ENCODE measurements at regions not wholly inside any gene's neighbourhood (a gene's known extent, or its start where the extent isn't known, plus 50 kb on each side); places are given as distances from the start of the nearest gene placed in this dataset.

GRCh38 chr2:122966461-122966860 lies 1058.6 kb upstream of the CNTNAP5 start:
- DNase-seq (ENCODE audit: low spot score in 2 of 2), result no peak
- H3K4me1 ChIP-seq, result no peaks in the 10 kb centered on the region
- no peak overlapping the region for H3K4me3 ChIP-seq
- peaks cover 3% of the 10 kb centered on the region; the same call in 1 of the 2 replicates for H3K9me3 ChIP-seq
- in situ Hi-C loops (cut with MboI; ENCODE audit: low sequenced_read_pairs), result no loop called here
- H3K27me3 ChIP-seq (ENCODE audit: low read depth), result no peaks in the 10 kb centered on the region
- no peaks in the 10 kb centered on the region for H3K36me3 ChIP-seq (replicated peaks)

- in situ Hi-C loops (cut with MboI; ENCODE audit: low sequenced_read_pairs), result no loop called here
- H3K9me3 ChIP-seq, result no peaks in the 10 kb centered on the region
- no peak for DNase-seq (ENCODE audit: low spot score in 2 of 2)
Observed at GRCh38 chr2:122977580-122977979, 1047.5 kb upstream of the CNTNAP5 start.

GRCh38 chr2:122980671-122981070 lies 1044.4 kb upstream of the CNTNAP5 start:
- Histone ChIP-seq H3K36me3 (replicated peaks) (no peaks in the 10 kb centered on the region), H3K27me3 (ENCODE audit: low read depth) (no peaks in the 10 kb centered on the region), H3K4me3 (no peak overlapping the region), H3K4me1 (no peaks in the 10 kb centered on the region), H3K9me3 (no peaks in the 10 kb centered on the region)
- in situ Hi-C loops (cut with MboI; ENCODE audit: low sequenced_read_pairs), result no loop called here
- DNase-seq (ENCODE audit: low spot score in 2 of 2), result no peak

More at GRCh38 chr2:122977580-122977979, 1047.5 kb upstream of the CNTNAP5 start:
- H3K36me3 ChIP-seq (replicated peaks), result no peaks in the 10 kb centered on the region
- no peaks in the 10 kb centered on the region for H3K4me1 ChIP-seq
- H3K4me3 ChIP-seq, result no peak overlapping the region
- H3K27me3 ChIP-seq (ENCODE audit: low read depth), result no peaks in the 10 kb centered on the region

GRCh38 chr2:122982936-122983335 lies 1042.2 kb upstream of the CNTNAP5 start:
- Histone ChIP-seq H3K36me3 (replicated peaks) (no peaks in the 10 kb centered on the region), H3K4me3 (no peak overlapping the region), H3K27me3 (ENCODE audit: low read depth) (no peaks in the 10 kb centered on the region), H3K4me1 (no peaks in the 10 kb centered on the region), H3K9me3 (no peaks in the 10 kb centered on the region)
- in situ Hi-C loops (cut with MboI; ENCODE audit: low sequenced_read_pairs), result no loop called here
- DNase-seq (ENCODE audit: low spot score in 2 of 2), result no peak

- H3K4me3 ChIP-seq, result no peak overlapping the region
- peak in 1 of 2 experiments; percentile 7 for DNase-seq (ENCODE audit: low spot score in 2 of 2)
- no peaks in the 10 kb centered on the region for H3K27me3 ChIP-seq (ENCODE audit: low read depth)
- H3K36me3 ChIP-seq (replicated peaks), result no peaks in the 10 kb centered on the region
- in situ Hi-C loops (cut with MboI; ENCODE audit: low sequenced_read_pairs), result no loop called here
- no peaks in the 10 kb centered on the region for H3K9me3 ChIP-seq
- H3K4me1 ChIP-seq, result no peaks in the 10 kb centered on the region
Observed at GRCh38 chr2:122988395-122989221, 1036.5 kb upstream of the CNTNAP5 start.

- Histone ChIP-seq H3K4me3 (no peak overlapping the region), H3K36me3 (replicated peaks) (no peaks in the 10 kb centered on the region), H3K4me1 (no peaks in the 10 kb centered on the region), H3K27me3 (ENCODE audit: low read depth) (no peaks in the 10 kb centered on the region), H3K9me3 (no peaks in the 10 kb centered on the region)
- in situ Hi-C loops (cut with MboI; ENCODE audit: low sequenced_read_pairs), result no loop called here
- DNase-seq (ENCODE audit: low spot score in 2 of 2), result no peak
Observed at GRCh38 chr2:122993592-122993991, 1031.5 kb upstream of the CNTNAP5 start.

GRCh38 chr2:122999258-122999657 lies 1025.8 kb upstream of the CNTNAP5 start:
- in situ Hi-C loops (cut with MboI; ENCODE audit: low sequenced_read_pairs), result no loop called here
- no peaks in the 10 kb centered on the region for H3K4me1 ChIP-seq
- DNase-seq (ENCODE audit: low spot score in 2 of 2), result no peak
- no peaks in the 10 kb centered on the region for H3K9me3 ChIP-seq
- H3K36me3 ChIP-seq (replicated peaks), result no peaks in the 10 kb centered on the region
- H3K4me3 ChIP-seq, result no peak overlapping the region
- H3K27me3 ChIP-seq (ENCODE audit: low read depth), result no peaks in the 10 kb centered on the region

- no peaks in the 10 kb centered on the region for H3K27me3 ChIP-seq (ENCODE audit: low read depth)
- in situ Hi-C loops (cut with MboI; ENCODE audit: low sequenced_read_pairs), result no loop called here
- H3K4me3 ChIP-seq, result no peak overlapping the region
- H3K4me1 ChIP-seq, result no peaks in the 10 kb centered on the region
- no peaks in the 10 kb centered on the region for H3K9me3 ChIP-seq
- DNase-seq (ENCODE audit: low spot score in 2 of 2), result no peak
- H3K36me3 ChIP-seq (replicated peaks), result no peaks in the 10 kb centered on the region
Observed at GRCh38 chr2:122999821-123000220, 1025.3 kb upstream of the CNTNAP5 start.

GRCh38 chr2:123002660-123003248 lies 1022.3 kb upstream of the CNTNAP5 start:
- no peaks in the 10 kb centered on the region for H3K9me3 ChIP-seq
- H3K4me3 ChIP-seq, result no peak overlapping the region
- in situ Hi-C loops (cut with MboI; ENCODE audit: low sequenced_read_pairs), result no loop called here
- DNase-seq (ENCODE audit: low spot score in 2 of 2), result no peak
- H3K36me3 ChIP-seq (replicated peaks), result no peaks in the 10 kb centered on the region
- no peaks in the 10 kb centered on the region for H3K27me3 ChIP-seq (ENCODE audit: low read depth)
- H3K4me1 ChIP-seq, result no peaks in the 10 kb centered on the region

- H3K27me3 ChIP-seq (ENCODE audit: low read depth), result no peaks in the 10 kb centered on the region
- H3K4me3 ChIP-seq, result no peak overlapping the region
- in situ Hi-C loops (cut with MboI; ENCODE audit: low sequenced_read_pairs), result no loop called here
- DNase-seq (ENCODE audit: low spot score in 2 of 2), result no peak
- H3K4me1 ChIP-seq, result no peaks in the 10 kb centered on the region
- H3K36me3 ChIP-seq (replicated peaks), result no peaks in the 10 kb centered on the region
- H3K9me3 ChIP-seq, result no peaks in the 10 kb centered on the region
Observed at GRCh38 chr2:123015186-123015585, 1009.9 kb upstream of the CNTNAP5 start.

- Histone ChIP-seq H3K4me3 (no peak overlapping the region), H3K36me3 (replicated peaks) (no peaks in the 10 kb centered on the region), H3K27me3 (ENCODE audit: low read depth) (no peaks in the 10 kb centered on the region), H3K9me3 (no peaks in the 10 kb centered on the region), H3K4me1 (no peaks in the 10 kb centered on the region)
- DNase-seq (ENCODE audit: low spot score in 2 of 2), result no peak
- in situ Hi-C loops (cut with MboI; ENCODE audit: low sequenced_read_pairs), result no loop called here
Observed at GRCh38 chr2:123035541-123035940, 989.5 kb upstream of the CNTNAP5 start.

- H3K27me3 ChIP-seq (ENCODE audit: low read depth), result no peaks in the 10 kb centered on the region
- H3K4me3 ChIP-seq, result no peak overlapping the region
- H3K9me3 ChIP-seq, result no peaks in the 10 kb centered on the region
- no peaks in the 10 kb centered on the region for H3K4me1 ChIP-seq
- no peak for DNase-seq (ENCODE audit: low spot score in 2 of 2)
- no peaks in the 10 kb centered on the region for H3K36me3 ChIP-seq (replicated peaks)
- in situ Hi-C loops (cut with MboI; ENCODE audit: low sequenced_read_pairs), result no loop called here
Observed at GRCh38 chr2:123036300-123036699, 988.8 kb upstream of the CNTNAP5 start.

GRCh38 chr2:123040506-123040905 lies 984.6 kb upstream of the CNTNAP5 start:
- Histone ChIP-seq H3K27me3 (ENCODE audit: low read depth) (no peaks in the 10 kb centered on the region), H3K4me3 (no peak overlapping the region), H3K9me3 (no peaks in the 10 kb centered on the region), H3K36me3 (replicated peaks) (no peaks in the 10 kb centered on the region), H3K4me1 (no peaks in the 10 kb centered on the region)
- in situ Hi-C loops (cut with MboI; ENCODE audit: low sequenced_read_pairs), result no loop called here
- no peak for DNase-seq (ENCODE audit: low spot score in 2 of 2)

- Histone ChIP-seq H3K36me3 (replicated peaks) (no peaks in the 10 kb centered on the region), H3K27me3 (ENCODE audit: low read depth) (no peaks in the 10 kb centered on the region), H3K9me3 (no peaks in the 10 kb centered on the region), H3K4me3 (no peak overlapping the region), H3K4me1 (no peaks in the 10 kb centered on the region)
- DNase-seq (ENCODE audit: low spot score in 2 of 2), result no peak
- in situ Hi-C loops (cut with MboI; ENCODE audit: low sequenced_read_pairs), result no loop called here
Observed at GRCh38 chr2:123043458-123043857, 981.6 kb upstream of the CNTNAP5 start.

Measured in HAP-1 (cell line).